NCI-H2107 treated with DMSO at 0.1 percent for 48 hours (cell line): ENCODE measurements at regions not wholly inside any gene's neighbourhood (a gene's known extent, or its start where the extent isn't known, plus 50 kb on each side); places are given as distances from the start of the nearest gene placed in this dataset.

Source experiments
- DNase-seq: peaks from one replicate; lab custom pipeline; 2025; ENCODE audit not compliant: unreplicated experiment; lab: John Stamatoyannopoulos, UW

DNA sequence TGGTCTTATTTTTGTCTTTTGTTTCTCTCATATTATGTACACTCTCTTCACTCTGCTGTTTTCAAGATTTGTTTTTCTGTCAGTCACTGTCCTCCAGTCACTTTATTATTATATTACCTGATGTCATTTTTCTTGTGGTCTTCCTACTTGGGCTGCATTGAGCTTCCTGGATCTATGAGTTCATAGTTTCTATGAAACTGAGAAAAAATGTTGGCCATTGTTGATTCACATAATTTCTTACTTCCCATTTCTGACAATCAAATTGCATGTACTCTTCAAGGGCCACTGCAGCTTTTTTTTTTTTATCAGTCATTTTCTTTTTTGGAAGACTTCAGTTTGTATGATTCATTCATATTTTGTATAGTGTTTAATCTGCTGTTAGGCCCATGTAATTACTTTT is 1180.6 kb upstream of the GBE1 start:
- no peak for DNase-seq

DNA sequence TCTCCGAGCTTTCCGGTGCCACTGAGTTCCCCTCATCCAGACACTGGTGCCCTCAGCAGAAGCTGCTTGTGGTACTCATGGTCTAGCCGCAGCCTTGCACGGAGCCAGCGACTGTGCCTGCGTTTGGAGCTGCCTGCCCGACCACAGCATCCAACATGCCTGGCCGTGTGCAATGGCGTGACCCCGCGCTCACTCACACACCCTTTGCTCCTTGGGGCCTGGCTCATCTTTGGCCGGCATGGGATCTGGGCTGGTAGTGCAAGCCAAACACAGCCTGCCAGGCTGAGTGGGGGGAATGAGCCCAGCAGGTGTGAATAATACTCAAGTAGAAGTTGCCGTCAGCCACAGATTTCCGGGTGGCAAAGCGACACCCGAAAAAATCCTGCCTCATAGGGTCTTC is 1178.7 kb upstream of the GBE1 start:
- no peak for DNase-seq

- DNase-seq = no peak
Measured at GRCh38 chr3:82939491-82940097, 1178.1 kb upstream of the GBE1 start.

DNA sequence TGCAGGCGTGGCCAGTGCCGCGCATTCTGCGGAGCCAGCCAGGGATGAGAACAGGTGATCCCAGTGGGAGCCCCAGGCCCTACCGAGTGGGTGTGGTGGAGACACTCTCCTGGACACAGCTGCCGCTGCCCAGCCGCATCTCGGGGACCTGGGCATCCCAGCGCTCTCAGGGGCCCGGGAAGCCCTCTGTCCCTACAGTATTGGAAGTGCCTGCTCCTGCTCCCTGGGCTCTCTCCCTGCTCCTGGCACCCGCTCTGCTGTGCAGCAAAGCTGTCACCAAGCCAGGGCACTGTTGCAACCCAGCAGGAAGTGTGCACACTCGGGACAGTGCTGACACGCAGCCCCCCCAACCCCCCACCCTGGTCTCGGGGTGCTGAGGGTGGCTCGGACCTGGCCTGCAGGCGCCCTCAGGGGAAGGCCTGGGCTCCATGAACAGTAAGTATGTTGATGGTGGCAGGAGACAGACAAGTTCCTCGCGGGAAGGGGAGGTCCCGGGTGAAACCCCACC is 1177.4 kb upstream of the GBE1 start:
- DNase-seq = no peak

- DNase-seq = peak; percentile 44
Measured at GRCh38 chr3:82927309-82928253, 1166.1 kb upstream of the GBE1 start.

GRCh38 chr3:82891028-82891427 is 1129.6 kb upstream of the GBE1 start:
- no peak for DNase-seq

DNA sequence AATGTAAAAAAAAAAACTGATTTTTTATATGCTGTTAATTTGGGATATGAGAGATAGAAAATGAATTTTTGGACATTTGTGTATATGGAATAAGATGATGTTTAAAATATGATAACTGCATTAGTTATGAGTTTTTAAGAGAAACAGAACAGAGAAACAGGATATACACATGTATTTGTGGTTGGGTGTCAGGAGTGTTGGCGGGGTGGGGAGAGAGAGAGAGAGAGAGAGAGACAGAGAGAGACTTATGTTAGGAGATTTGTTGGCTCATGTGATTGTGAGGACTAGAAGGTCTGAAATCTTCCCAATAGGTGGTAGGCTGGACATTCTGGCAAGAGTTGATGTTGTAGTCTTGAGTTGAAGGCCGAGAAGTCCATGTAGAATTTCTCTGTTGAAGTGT is 1121.6 kb upstream of the GBE1 start:
- DNase-seq = no peak

DNA sequence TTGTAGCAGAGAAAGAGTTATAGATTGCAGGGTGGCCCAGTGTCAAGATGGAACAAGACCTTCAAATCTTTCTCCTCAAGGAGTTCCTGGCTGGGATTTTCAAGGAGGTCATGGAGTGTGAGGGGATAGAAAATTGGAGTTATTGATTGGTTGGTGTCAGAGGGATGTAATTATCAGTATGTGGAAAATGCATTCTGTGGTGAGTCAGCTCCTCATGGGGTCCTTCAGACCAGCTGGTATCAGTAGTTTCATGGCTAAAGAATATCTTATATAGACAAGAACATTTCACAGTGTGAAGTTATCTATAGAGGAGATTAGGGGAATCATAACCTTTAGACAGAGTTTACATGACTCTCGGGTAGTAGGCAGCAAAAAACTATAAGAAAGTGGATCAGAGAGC is 1114.0 kb upstream of the GBE1 start:
- DNase-seq = no peak

DNA sequence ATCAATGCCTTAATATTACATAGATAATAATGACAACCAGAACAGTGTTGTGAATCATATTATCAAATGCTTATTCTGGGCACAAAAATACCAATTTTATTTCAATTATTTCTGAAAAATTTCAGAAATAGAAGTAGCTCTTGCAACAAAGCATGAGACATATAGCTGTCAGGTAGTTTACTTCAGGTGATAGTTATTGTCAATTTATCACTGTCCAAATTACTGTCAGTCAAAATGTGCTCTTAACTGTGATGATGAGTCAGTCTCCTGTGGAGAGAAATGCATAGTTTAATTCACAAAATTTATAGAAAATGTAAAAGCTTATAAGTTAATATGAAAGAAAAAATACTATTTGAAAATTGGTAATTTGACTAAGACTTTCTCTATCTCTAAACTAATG is 1078.4 kb upstream of the GBE1 start:
- DNase-seq = no peak

- no peak for DNase-seq
Measured at GRCh38 chr3:82834098-82834497, 1072.7 kb upstream of the GBE1 start.

DNA sequence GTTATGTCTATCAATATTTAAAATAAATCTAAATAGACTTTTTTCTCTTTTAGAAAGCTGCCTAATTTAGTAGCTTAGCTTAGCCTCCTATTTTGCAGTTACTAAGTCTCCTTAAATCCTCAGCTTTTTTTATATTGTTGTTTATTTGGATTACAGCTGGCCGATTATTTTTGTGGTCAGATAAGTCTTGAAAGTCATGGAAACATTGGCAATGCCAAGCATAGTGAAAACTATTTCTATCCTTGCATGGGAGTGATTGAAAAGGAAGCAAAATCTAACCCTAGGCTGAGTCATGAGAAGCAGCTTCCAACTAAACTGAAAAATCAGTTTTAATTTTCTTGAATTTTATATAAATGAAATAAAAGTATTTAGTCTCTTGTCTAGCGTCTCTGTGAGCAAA is 1063.0 kb upstream of the GBE1 start:
- DNase-seq = no peak

- DNase-seq = no peak
Measured at GRCh38 chr3:82816086-82816485, 1054.6 kb upstream of the GBE1 start.

- DNase-seq = no peak
Measured at GRCh38 chr3:82815417-82816058, 1054.1 kb upstream of the GBE1 start.

DNA sequence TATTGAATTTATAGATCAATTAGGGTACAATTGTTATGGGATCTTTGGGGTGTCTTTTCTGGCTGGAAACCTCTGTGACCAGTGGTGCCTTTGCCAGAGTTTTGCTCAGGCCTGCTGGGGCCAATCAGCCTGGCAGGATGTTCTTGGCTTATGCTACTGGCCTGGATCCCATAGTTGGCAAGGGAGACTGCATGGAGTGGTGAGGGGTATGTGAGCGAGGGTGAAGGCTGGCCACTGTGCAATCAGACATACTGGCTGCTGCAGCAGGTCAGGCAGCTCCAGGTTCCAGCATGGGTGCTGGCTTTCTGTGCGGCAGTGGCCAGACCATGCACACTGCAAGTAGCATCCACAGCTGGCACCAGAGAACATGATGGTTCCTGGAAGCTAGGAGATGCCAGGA is 1053.2 kb upstream of the GBE1 start:
- no peak for DNase-seq

DNA sequence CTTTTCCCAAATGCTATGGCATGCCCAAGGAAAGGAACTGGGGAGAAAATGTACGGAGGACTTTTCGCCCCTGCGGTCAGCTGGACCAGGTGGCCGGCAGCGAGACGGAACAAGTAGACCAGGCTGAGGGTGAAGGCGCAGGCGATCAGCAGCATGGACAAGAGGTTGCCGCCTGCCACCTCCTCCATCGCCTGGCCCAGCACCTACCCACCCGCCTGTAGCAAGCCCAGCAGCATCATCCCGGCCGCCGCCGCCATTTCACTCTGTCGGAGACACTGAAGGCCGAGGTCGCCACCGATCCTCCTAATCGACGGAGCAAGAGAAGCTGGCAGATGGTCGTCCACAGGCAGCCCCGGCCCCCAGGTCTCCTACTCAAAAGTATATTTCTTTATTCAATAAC is 1046.3 kb upstream of the GBE1 start:
- DNase-seq = no peak

GRCh38 chr3:82802501-82802900 is 1041.1 kb upstream of the GBE1 start:
- no peak for DNase-seq

DNA sequence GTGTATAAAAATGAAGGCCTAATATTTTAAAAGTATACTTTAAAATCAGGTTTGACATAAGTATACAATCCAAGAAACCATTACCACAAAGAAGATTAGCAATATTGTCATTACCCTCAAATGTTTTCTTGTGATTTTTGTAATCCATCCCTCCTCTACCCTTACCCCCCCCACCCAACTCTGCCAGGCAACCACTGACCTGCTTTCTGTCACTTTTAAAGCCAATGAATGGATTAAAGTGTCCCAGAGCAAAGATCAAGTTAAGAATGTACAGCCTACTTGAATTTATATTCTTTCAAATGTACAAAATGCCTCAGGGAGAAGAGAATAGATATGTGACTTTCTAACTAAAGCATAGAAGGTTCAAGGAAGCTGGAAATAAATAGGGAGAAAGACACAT is 1038.8 kb upstream of the GBE1 start:
- no peak for DNase-seq

GRCh38 chr3:82796765-82797164 is 1035.3 kb upstream of the GBE1 start:
- DNase-seq = no peak

GRCh38 chr3:82791241-82791640 is 1029.8 kb upstream of the GBE1 start:
- DNase-seq = no peak

DNA sequence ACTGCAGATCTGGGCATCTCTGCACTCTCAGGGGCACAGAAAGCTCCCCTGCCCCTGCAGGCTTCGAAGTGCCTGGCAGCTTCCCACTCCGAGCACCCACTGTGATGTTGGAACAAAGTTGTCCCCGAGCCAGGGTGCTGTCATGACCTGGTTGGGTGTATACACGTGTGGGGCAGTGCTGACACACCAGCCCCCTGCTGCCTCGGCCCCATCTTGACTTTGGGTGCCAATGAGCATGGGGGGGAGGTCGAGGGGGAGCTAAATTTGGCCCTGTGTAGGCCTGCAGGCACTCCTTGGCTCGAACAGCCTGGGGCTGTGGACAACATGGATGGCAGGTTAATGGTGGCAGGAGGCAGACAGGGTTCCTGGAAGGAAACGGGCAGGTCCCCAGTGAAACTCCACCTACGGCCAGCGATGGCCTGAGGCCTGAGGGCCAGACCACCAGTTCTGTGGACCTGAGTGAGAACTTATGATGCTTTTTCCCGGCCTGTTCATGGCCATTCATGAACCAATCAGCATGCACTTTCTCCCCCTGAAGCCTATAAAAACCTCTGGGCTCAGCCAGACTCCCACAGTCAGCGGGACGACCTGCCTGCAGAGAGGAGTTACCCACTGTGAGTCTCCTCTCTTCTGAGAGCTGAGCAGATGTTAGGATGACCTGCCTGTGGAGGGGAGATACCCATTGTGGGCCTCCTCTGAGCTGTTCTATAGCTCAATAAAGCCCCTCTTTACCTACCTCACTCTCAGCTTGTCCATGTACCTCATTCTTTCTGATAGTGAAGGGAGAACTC is 1029.1 kb upstream of the GBE1 start:
- DNase-seq = no peak

- no peak for DNase-seq
Measured at GRCh38 chr3:82783194-82783593, 1021.7 kb upstream of the GBE1 start.
